Neural crest cell (in vitro differentiated cells): ENCODE measurements at regions not wholly inside any gene's neighbourhood (a gene's known extent, or its start where the extent isn't known, plus 50 kb on each side); places are given as distances from the start of the nearest gene placed in this dataset.

Source experiments
- DNase-seq: peaks from one replicate; pipeline ENCODE4 v3.0.0; 2021; ENCODE audit warnings: low read depth, mixed read lengths, low spot score
- H3K27ac Mint-ChIP-seq: one replicate; pipeline ENCODE4 v1.8.0; 2021; ENCODE audit warnings: mild to moderate bottlenecking, mixed read lengths; ENCODE audit not compliant: unreplicated experiment
- H3K27me3 Mint-ChIP-seq: 2 replicates; pipeline ENCODE4 v1.8.0; 2021; ENCODE audit warnings: low read depth, mild to moderate bottlenecking, mixed read lengths
- H3K36me3 Mint-ChIP-seq: 2 replicates; pipeline ENCODE4 v1.8.0; 2021; ENCODE audit warnings: low read depth, mild to moderate bottlenecking, mixed read lengths
- H3K4me1 Mint-ChIP-seq: 2 replicates; pipeline ENCODE4 v1.8.0; 2021; ENCODE audit warnings: mixed read lengths
- H3K4me3 Mint-ChIP-seq: one replicate; pipeline ENCODE4 v1.8.0; 2021; ENCODE audit warnings: mild to moderate bottlenecking, mixed read lengths
- H3K9me3 Mint-ChIP-seq: 2 replicates; pipeline ENCODE4 v1.8.0; 2021; ENCODE audit warnings: mixed read lengths
- CTCF ChIP-seq: fragments of 200-600 bp; sonication (generic); conservative IDR thresholded peaks from 2 replicates; pipeline ENCODE4 v1.5.0; 2021; ENCODE audit warnings: antibody characterized with exemption, mild to moderate bottlenecking

- H3K27ac Mint-ChIP-seq: no peak overlapping the region
These were observed 255.6 kb upstream of the PDE4D start for GRCh38 chr5:60149081-60149480.

GRCh38 chr5:60148366-60148765 lies 254.8 kb upstream of the PDE4D start:
- Mint-ChIP-seq H3K36me3 (no peaks in the 10 kb centered on the region), H3K4me3 (no peak overlapping the region), H3K4me1 (no peaks in the 10 kb centered on the region), H3K9me3 (peaks cover 9% of the 10 kb centered on the region), H3K27ac (no peak overlapping the region), H3K27me3 (no peaks in the 10 kb centered on the region)
- TF ChIP-seq CTCF: no peak
- no peak for DNase-seq

More at GRCh38 chr5:60149081-60149480, 255.6 kb upstream of the PDE4D start:
- Mint-ChIP-seq H3K4me3 (no peak overlapping the region), H3K27me3 (no peaks in the 10 kb centered on the region), H3K9me3 (peaks cover 9% of the 10 kb centered on the region), H3K36me3 (no peaks in the 10 kb centered on the region), H3K4me1 (no peaks in the 10 kb centered on the region)
- no peak for DNase-seq
- TF ChIP-seq CTCF: no peak

- no peaks in the 10 kb centered on the region for H3K36me3 Mint-ChIP-seq
- DNase-seq: no peak
- no peaks in the 10 kb centered on the region for H3K27me3 Mint-ChIP-seq
- H3K4me1 Mint-ChIP-seq: no peaks in the 10 kb centered on the region
- peaks cover 9% of the 10 kb centered on the region for H3K9me3 Mint-ChIP-seq
- H3K27ac Mint-ChIP-seq: no peak overlapping the region
- H3K4me3 Mint-ChIP-seq: no peak overlapping the region
- no peak for TF ChIP-seq CTCF
These were observed 254.3 kb upstream of the PDE4D start for GRCh38 chr5:60147791-60148190.

GRCh38 chr5:60143942-60144549 lies 250.5 kb upstream of the PDE4D start:
- no peaks in the 10 kb centered on the region for H3K4me1 Mint-ChIP-seq
- peaks cover 4% of the 10 kb centered on the region for H3K9me3 Mint-ChIP-seq

GRCh38 chr5:60141119-60141518 lies 247.6 kb upstream of the PDE4D start:
- Mint-ChIP-seq H3K36me3 (no peaks in the 10 kb centered on the region), H3K4me3 (no peak overlapping the region), H3K4me1 (no peaks in the 10 kb centered on the region), H3K9me3 (peaks cover 2% of the 10 kb centered on the region), H3K27ac (no peak overlapping the region), H3K27me3 (peaks cover 2% of the 10 kb centered on the region)
- TF ChIP-seq CTCF: no peak
- DNase-seq: no peak

More at GRCh38 chr5:60143942-60144549, 250.5 kb upstream of the PDE4D start:
- TF ChIP-seq CTCF: no peak
- DNase-seq: no peak
- H3K36me3 Mint-ChIP-seq: no peaks in the 10 kb centered on the region
- no peak overlapping the region for H3K27ac Mint-ChIP-seq
- no peak overlapping the region for H3K4me3 Mint-ChIP-seq
- H3K27me3 Mint-ChIP-seq: no peaks in the 10 kb centered on the region
